ENCODE measurements at regions not wholly inside any gene's neighbourhood (a gene's known extent, or its start where the extent isn't known, plus 50 kb on each side); places are given as distances from the start of the nearest gene placed in this dataset.
"Not testable (repeated sequence)": the region's sequence is repeated elsewhere in the genome, so short reads cannot be mapped to it uniquely, and the experiment has no call there.

- ChIA-PET POLR2A (no interaction called here), CTCF (no interaction called here)
- H2AFZ ChIP-seq (ENCODE audit: low read depth, low read length), result no peak overlapping the region
- no peaks in the 10 kb centered on the region for H3K27me3 ChIP-seq (ENCODE audit: control insufficient read depth in 2 of 2, insufficient read depth in 2 of 2, low read length in 2 of 2)
- no peak overlapping the region for H3K4me2 ChIP-seq (ENCODE audit: insufficient read depth, low read length)
- no peaks in the 10 kb centered on the region for H3K36me3 ChIP-seq (ENCODE audit: control insufficient read depth in 2 of 2, extremely low read depth in 1 of 2, insufficient read depth in 2 of 2, low read length in 2 of 2)
- dilution Hi-C loops (cut with MboI; ENCODE audit: extremely low pct_ligation_motif_present, low sequenced_read_pairs) (no loop called here), intact Hi-C loops (cut with micrococcal nuclease) (no loop called here)
- H3K9me3 ChIP-seq (replicated peaks; ENCODE audit: control insufficient read depth, insufficient read depth, low read length), result no peaks in the 10 kb centered on the region
- no peaks in the 10 kb centered on the region for H4K20me1 ChIP-seq (replicated peaks; ENCODE audit: control insufficient read depth, extremely low read depth, insufficient read depth, low read length)
- H3K4me1 ChIP-seq (ENCODE audit: control insufficient read depth, extremely low read depth, insufficient read depth, low read length), result no peaks in the 10 kb centered on the region
- H3K9me1 ChIP-seq (replicated peaks; ENCODE audit: control insufficient read depth, extremely low read depth, insufficient read depth, low read length), result no peaks in the 10 kb centered on the region
- TF ChIP-seq EZH2 (IDR thresholded peaks at IDR 0.05; ENCODE audit: borderline replicate concordance, low read depth, low read length, severe bottlenecking) (no peak), FOS (IDR thresholded peaks at IDR 0.05; ENCODE audit: borderline replicate concordance, insufficient read depth, low read length) (no peak), POLR2AphosphoS5 (IDR thresholded peaks at IDR 0.05; ENCODE audit: insufficient read depth, low read depth, low read length) (no peak), JUN (IDR thresholded peaks at IDR 0.05; ENCODE audit: borderline replicate concordance, insufficient read depth, insufficient read length, low read depth) (no peak), CTCF (IDR thresholded peaks at IDR 0.05; ENCODE audit: extremely low read depth in 1 of 2, insufficient read depth in 1 of 2, low read depth in 1 of 2, low read length in 2 of 2) (no peak), POLR2A (IDR thresholded peaks at IDR 0.05; ENCODE audit: low read depth, low read length) (no peak), GATA2 (IDR thresholded peaks at IDR 0.05; ENCODE audit: insufficient read depth, insufficient read length, low read depth, low read length) (no peak), MAX (IDR thresholded peaks at IDR 0.05; ENCODE audit: insufficient read depth, insufficient read length) (no peak), MYC (IDR thresholded peaks at IDR 0.05; ENCODE audit: low read depth, low read length) (no peak)
- no TSS peak for BruUV-seq (replicated peaks)
- no peak overlapping the region for H3K27ac ChIP-seq (ENCODE audit: insufficient read depth, low read depth, low read length)
- FAIRE-seq (no peak), DNase-seq (ENCODE audit: low read depth, low spot score) (no peak)
- H3K79me2 ChIP-seq (ENCODE audit: control insufficient read depth, insufficient read depth, low read length), result no peaks in the 10 kb centered on the region
- no peak overlapping the region for H3K4me3 ChIP-seq (replicated peaks in 1 of 3; ENCODE audit: insufficient read depth in 1 of 3, low read depth in 1 of 3, low read length in 3 of 3)
- no peak overlapping the region for H3K9ac ChIP-seq (replicated peaks; ENCODE audit: extremely low read depth, insufficient read depth, low read length)
Observed at GRCh38 chr14:98008381-98009113, 1211.4 kb downstream of the VRK1 start.

GRCh38 chr14:98009177-98009576, 1212.0 kb downstream of the VRK1 start:
- FAIRE-seq; H2AFZ ChIP-seq (ENCODE audit: low read depth, low read length); H3K4me2 ChIP-seq (ENCODE audit: insufficient read depth, low read length); H4K20me1 ChIP-seq (replicated peaks; ENCODE audit: control insufficient read depth, extremely low read depth, insufficient read depth, low read length); H3K27me3 ChIP-seq (ENCODE audit: control insufficient read depth in 2 of 2, insufficient read depth in 2 of 2, low read length in 2 of 2); H3K9me3 ChIP-seq (replicated peaks; ENCODE audit: control insufficient read depth, insufficient read depth, low read length); intact Hi-C loops (cut with micrococcal nuclease); H3K36me3 ChIP-seq (ENCODE audit: control insufficient read depth in 2 of 2, extremely low read depth in 1 of 2, insufficient read depth in 2 of 2, low read length in 2 of 2); DNase-seq (ENCODE audit: low read depth, low spot score); H3K27ac ChIP-seq (ENCODE audit: insufficient read depth, low read depth, low read length); H3K9ac ChIP-seq (replicated peaks; ENCODE audit: extremely low read depth, insufficient read depth, low read length); POLR2A ChIA-PET; H3K9me1 ChIP-seq (replicated peaks; ENCODE audit: control insufficient read depth, extremely low read depth, insufficient read depth, low read length); H3K4me3 ChIP-seq (replicated peaks in 1 of 3; ENCODE audit: insufficient read depth in 1 of 3, low read depth in 1 of 3, low read length in 3 of 3); H3K79me2 ChIP-seq (ENCODE audit: control insufficient read depth, insufficient read depth, low read length); dilution Hi-C loops (cut with MboI; ENCODE audit: extremely low pct_ligation_motif_present, low sequenced_read_pairs); CTCF ChIA-PET; BruUV-seq (replicated peaks); H3K4me1 ChIP-seq (ENCODE audit: control insufficient read depth, extremely low read depth, insufficient read depth, low read length): not testable (repeated sequence)
